ENCODE measurements at regions not wholly inside any gene's neighbourhood (a gene's known extent, or its start where the extent isn't known, plus 50 kb on each side); places are given as distances from the start of the nearest gene placed in this dataset.

DNA sequence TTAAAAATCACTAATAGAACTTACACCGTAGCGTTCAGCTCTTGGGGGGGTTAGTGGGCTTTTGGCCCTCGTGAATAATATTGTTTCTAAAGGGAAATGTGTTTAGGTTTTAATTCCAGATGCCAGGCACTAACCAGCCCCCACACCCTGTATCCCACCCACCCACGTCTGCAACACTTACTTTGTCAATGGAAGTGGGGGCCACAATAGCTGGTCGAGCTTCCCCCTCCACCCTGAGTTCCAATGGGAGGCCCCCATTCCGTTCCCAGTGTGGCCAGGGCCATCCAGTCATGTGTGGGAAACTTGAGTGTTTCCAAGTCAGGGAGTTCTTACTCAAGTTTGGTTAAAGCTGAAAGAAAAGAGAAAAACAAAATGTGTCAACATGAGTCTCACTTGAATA, 271.4 kb downstream of the ENC1 start:
- intact Hi-C loops (cut with DNase I): no loop called here
- Histone ChIP-seq H3K9me3 (no peaks in the 10 kb centered on the region), H3K4me3 (no peak overlapping the region), H3K27me3 (no peaks in the 10 kb centered on the region), H3K4me1 (ENCODE audit: insufficient read depth) (no peaks in the 10 kb centered on the region), H3K36me3 (no peaks in the 10 kb centered on the region), H3K27ac (no peak overlapping the region)
- WGBS, 3 donors: 88 to 91% (median 88%) methylated on average over 6 of the region's 6 CpGs
- TF ChIP-seq POLR2A (IDR thresholded peaks at IDR 0.05) (no peak), EP300 (IDR thresholded peaks at IDR 0.05) (no peak), CTCF (IDR thresholded peaks at IDR 0.05) (no peak)
- no peak for DNase-seq

- intact Hi-C loops (cut with DNase I): no loop called here
- H3K27ac ChIP-seq: no peak overlapping the region
- H3K4me1 ChIP-seq (ENCODE audit: insufficient read depth): no peaks in the 10 kb centered on the region
- no peaks in the 10 kb centered on the region for H3K27me3 ChIP-seq
- no peak for TF ChIP-seq POLR2A (IDR thresholded peaks at IDR 0.05)
- TF ChIP-seq CTCF (IDR thresholded peaks at IDR 0.05): no peak
- H3K36me3 ChIP-seq: no peaks in the 10 kb centered on the region
- H3K4me3 ChIP-seq: no peak overlapping the region
- H3K9me3 ChIP-seq: no peaks in the 10 kb centered on the region
- DNase-seq: no peak
- WGBS, 3 donors: 46 to 58% (median 52%) methylated on average over 4 of the region's 4 CpGs
These were observed 272.6 kb downstream of the ENC1 start for GRCh38 chr5:74367934-74368333.

DNA sequence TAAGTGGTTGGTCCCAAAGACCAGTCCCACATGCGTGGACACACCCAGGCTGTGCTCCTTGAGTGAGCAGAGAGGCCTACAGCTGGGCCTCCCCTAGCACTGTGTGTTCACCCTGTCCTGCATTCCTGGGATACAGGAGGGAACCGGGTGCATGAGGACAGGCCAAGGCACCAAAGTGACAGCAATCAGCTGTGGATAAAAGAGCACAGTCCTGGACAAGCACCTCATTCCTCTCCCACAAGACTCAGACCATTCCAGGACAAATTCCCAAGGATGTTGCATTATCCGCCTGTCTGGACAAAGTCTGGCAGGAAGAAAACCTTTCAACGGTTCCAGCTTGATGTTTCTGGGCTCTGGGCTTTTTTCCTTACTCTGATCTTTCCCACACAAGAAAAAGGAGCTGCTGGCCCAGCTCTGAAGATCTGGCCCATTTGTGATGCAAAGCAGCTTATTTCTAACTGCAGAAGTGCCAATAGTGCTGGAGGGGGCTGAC, 273.2 kb downstream of the ENC1 start:
- Histone ChIP-seq H3K4me1 (ENCODE audit: insufficient read depth) (no peaks in the 10 kb centered on the region), H3K27ac (no peak overlapping the region), H3K4me3 (no peak overlapping the region), H3K27me3 (no peaks in the 10 kb centered on the region), H3K36me3 (no peaks in the 10 kb centered on the region), H3K9me3 (no peaks in the 10 kb centered on the region)
- TF ChIP-seq CTCF (IDR thresholded peaks at IDR 0.05) (no peak), POLR2A (IDR thresholded peaks at IDR 0.05) (no peak), EP300 (IDR thresholded peaks at IDR 0.05) (no peak)
- intact Hi-C loops (cut with DNase I): no loop called here
- WGBS, 3 donors: 35 to 46% (median 41%) methylated on average over 4 of the region's 4 CpGs
- DNase-seq: no peak

GRCh38 chr5:74365723-74366122, 274.8 kb downstream of the ENC1 start:
- TF ChIP-seq CTCF (IDR thresholded peaks at IDR 0.05): no peak
- no peak for TF ChIP-seq EP300 (IDR thresholded peaks at IDR 0.05)
- no peak for TF ChIP-seq POLR2A (IDR thresholded peaks at IDR 0.05)
- Histone ChIP-seq H3K27ac (no peak overlapping the region), H3K4me1 (ENCODE audit: insufficient read depth) (peaks cover 6% of the 10 kb centered on the region), H3K4me3 (no peak overlapping the region), H3K36me3 (no peaks in the 10 kb centered on the region), H3K27me3 (no peaks in the 10 kb centered on the region), H3K9me3 (no peaks in the 10 kb centered on the region)
- intact Hi-C loops (cut with DNase I): no loop called here
- 93 to 100% (median 97%) methylated on average over 1 of the region's 1 CpG for WGBS, 3 donors
- no peak for DNase-seq

GRCh38 chr5:74364507-74364906, 276.0 kb downstream of the ENC1 start:
- Histone ChIP-seq H3K4me1 (ENCODE audit: insufficient read depth) (peaks cover 8% of the 10 kb centered on the region), H3K27me3 (no peaks in the 10 kb centered on the region), H3K27ac (no peak overlapping the region), H3K36me3 (no peaks in the 10 kb centered on the region), H3K9me3 (no peaks in the 10 kb centered on the region), H3K4me3 (no peak overlapping the region)
- no peak for TF ChIP-seq POLR2A (IDR thresholded peaks at IDR 0.05)
- no peak for TF ChIP-seq EP300 (IDR thresholded peaks at IDR 0.05)
- TF ChIP-seq CTCF (IDR thresholded peaks at IDR 0.05): no peak
- DNase-seq: no peak
- WGBS, 3 donors: 81 to 95% (median 91%) methylated on average over 4 of the region's 4 CpGs
- intact Hi-C loops (cut with DNase I): no loop called here

Measured in ovary (tissue), 7 donors.